Heart left ventricle (tissue), 13 donors: ENCODE measurements at regions not wholly inside any gene's neighbourhood (a gene's known extent, or its start where the extent isn't known, plus 50 kb on each side); places are given as distances from the start of the nearest gene placed in this dataset.

Source experiments
- POLR2A ChIP-seq, 2 donors: fragments of 450-650 bp; IDR thresholded peaks; one replicate each; pipeline ENCODE4 v1.6.1; 2017; ENCODE audit warnings: antibody characterized with exemption in 2 of 2, mild to moderate bottlenecking in 2 of 2, moderate library complexity in 2 of 2
- TF ChIP-seq, protein P1 (sequence below), 12 donors: fragments of 200-600 bp; sonication (generic) in 4 of 12; IDR thresholded peaks; one replicate each; pipeline versions ENCODE4 v1.5.0 to v1.8.0; 2018 to 2022; ENCODE audit warnings: antibody characterized with exemption in 12 of 12, mild to moderate bottlenecking in 5 of 12
- donor health status: ischemic (EF 13 %, LVEDD 7.1; RV severe dilation, severe dysfunction).
- donor health status: DM: no; HTN: yes; CAD: no.
- donor health status: DM: no; HTN: no; CAD: no.
- donor health status: ischemic (EF 25% LVEDD 6.9; RV normal size, moderate dysfunction).
- donor health status: ischemic (EF 25% LVEDD 5.7; RV mildly dilated, moderate dysfunction).
- donor health status: ischemic (EF 35%, LVEDD 5.7; RV mildly dilated, moderate dysfunction).
- donor health status: nonischemic (EF 11% LVEDD 7.7; RV severe dilation, severe dysfunction).
- donor health status: DM: yes; HTN: yes; CAD: no.
- donor health status: PGD.
- donor health status: ischemic (EF 29% LVEDD 5.4; RV normal size, mild dysfunction).
- donor health status: nonischemic (EF 23%, LVEDD 6.1; RV moderate dilation, normal function).

- TF ChIP-seq, protein P1, sequence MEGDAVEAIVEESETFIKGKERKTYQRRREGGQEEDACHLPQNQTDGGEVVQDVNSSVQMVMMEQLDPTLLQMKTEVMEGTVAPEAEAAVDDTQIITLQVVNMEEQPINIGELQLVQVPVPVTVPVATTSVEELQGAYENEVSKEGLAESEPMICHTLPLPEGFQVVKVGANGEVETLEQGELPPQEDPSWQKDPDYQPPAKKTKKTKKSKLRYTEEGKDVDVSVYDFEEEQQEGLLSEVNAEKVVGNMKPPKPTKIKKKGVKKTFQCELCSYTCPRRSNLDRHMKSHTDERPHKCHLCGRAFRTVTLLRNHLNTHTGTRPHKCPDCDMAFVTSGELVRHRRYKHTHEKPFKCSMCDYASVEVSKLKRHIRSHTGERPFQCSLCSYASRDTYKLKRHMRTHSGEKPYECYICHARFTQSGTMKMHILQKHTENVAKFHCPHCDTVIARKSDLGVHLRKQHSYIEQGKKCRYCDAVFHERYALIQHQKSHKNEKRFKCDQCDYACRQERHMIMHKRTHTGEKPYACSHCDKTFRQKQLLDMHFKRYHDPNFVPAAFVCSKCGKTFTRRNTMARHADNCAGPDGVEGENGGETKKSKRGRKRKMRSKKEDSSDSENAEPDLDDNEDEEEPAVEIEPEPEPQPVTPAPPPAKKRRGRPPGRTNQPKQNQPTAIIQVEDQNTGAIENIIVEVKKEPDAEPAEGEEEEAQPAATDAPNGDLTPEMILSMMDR (IDR thresholded peaks at IDR 0.05) = no peak
- no peak for TF ChIP-seq POLR2A (IDR thresholded peaks at IDR 0.05)
Observed at GRCh38 chr3:75180945-75181298, 483.2 kb upstream of the FRG2C start.
